Natural killer cell (primary cell): ENCODE measurements at regions not wholly inside any gene's neighbourhood (a gene's known extent, or its start where the extent isn't known, plus 50 kb on each side); places are given as distances from the start of the nearest gene placed in this dataset.

Source experiments
- ATAC-seq, 3 donors: fragments of 150-1000 bp in 2 of 3; fragments of 200-7000 bp in 1 of 3; cut with Tn5 transposase; 1 replicate in 1 of 3; 2 replicates in 2 of 3; pipeline ENCODE4 v1.10.0; 2021; ENCODE audit warnings: mild to moderate bottlenecking in 2 of 3, moderate library complexity in 2 of 3
- DNase-seq, 2 donors: peaks; one replicate each; pipeline versions ENCODE4 v3.0.0 to v3.0.0-alpha.2; 2013 to 2021; ENCODE audit warnings: mixed read lengths in 1 of 2
- H3K27ac ChIP-seq: one replicate; pipeline ENCODE4 v1.5.1; 2013; ENCODE audit warnings: mild to moderate bottlenecking, low read length
- H3K27me3 ChIP-seq: one replicate; pipeline ENCODE4 v1.6.1; 2013; ENCODE audit warnings: low read length; ENCODE audit not compliant: control insufficient read depth, insufficient read depth
- H3K36me3 ChIP-seq: one replicate; pipeline ENCODE4 v1.6.1; 2013; ENCODE audit warnings: low read length; ENCODE audit not compliant: control insufficient read depth, insufficient read depth
- H3K4me1 ChIP-seq: one replicate; pipeline ENCODE4 v1.6.1; 2013; ENCODE audit warnings: low read length; ENCODE audit not compliant: control insufficient read depth, insufficient read depth
- H3K4me3 ChIP-seq: one replicate; pipeline ENCODE4 v1.5.1; 2013; ENCODE audit warnings: low read length
- H3K9me3 ChIP-seq: one replicate; pipeline ENCODE4 v1.6.1; 2013; ENCODE audit warnings: low read length; ENCODE audit not compliant: control insufficient read depth, insufficient read depth
- H3K27ac Mint-ChIP-seq, 2 donors: one replicate each; pipeline ENCODE4 v1.8.0; 2022; ENCODE audit warnings: mild to moderate bottlenecking in 2 of 2, mixed read lengths in 2 of 2, moderate library complexity in 1 of 2
- H3K27me3 Mint-ChIP-seq, 2 donors: one replicate each; pipeline ENCODE4 v1.8.0; 2022; ENCODE audit warnings: low read depth in 2 of 2, mixed read lengths in 2 of 2
- H3K36me3 Mint-ChIP-seq: one replicate; pipeline ENCODE4 v1.8.0; 2022; ENCODE audit warnings: mixed read lengths
- H3K4me1 Mint-ChIP-seq, 2 donors: one replicate each; pipeline ENCODE4 v1.8.0; 2022; ENCODE audit warnings: mixed read lengths in 2 of 2
- H3K4me3 Mint-ChIP-seq: one replicate; pipeline ENCODE4 v1.8.0; 2022; ENCODE audit warnings: mild to moderate bottlenecking, moderate library complexity, mixed read lengths
- H3K9me3 Mint-ChIP-seq, 2 donors: one replicate each; pipeline ENCODE4 v1.8.0; 2022; ENCODE audit warnings: mixed read lengths in 2 of 2
- CTCF ChIP-seq: fragments of 200-600 bp; IDR thresholded peaks from one replicate; pipeline ENCODE4 v1.8.0; 2022; ENCODE audit warnings: antibody characterized with exemption
- WGBS: methylation state at CpG from one replicate; pipeline ENCODE4 v1.1.7; 2013; ENCODE audit warnings: missing lambda C conversion rate; ENCODE audit not compliant: insufficient coverage; 5-methylcytosine and 5-hydroxymethylcytosine counted together
- intact Hi-C: fragments of 100-400 bp; cut with micrococcal nuclease; formaldehyde crosslinking; loops from one replicate; pipeline ENCODE4 v1.14.2; 2022

GRCh38 chr3:139203752-139204151 lies 140.1 kb upstream of the MRPS22 start:
- TF ChIP-seq CTCF: no peak
- H3K9me3 ChIP-seq: no peaks in the 10 kb centered on the region
- H3K36me3 ChIP-seq: no peaks in the 10 kb centered on the region
- no peak overlapping the region for H3K4me3 ChIP-seq
- Mint-ChIP-seq H3K27me3 (peaks cover 0 to 3% of the 10 kb centered on the region in 2 donors), H3K4me1 (no peaks in the 10 kb centered on the region), H3K9me3 (no peaks in the 10 kb centered on the region), H3K36me3 (no peaks in the 10 kb centered on the region), H3K4me3 (no peak overlapping the region), H3K27ac (no peak overlapping the region)
- DNase-seq (no peak), ATAC-seq (no peak)
- H3K4me1 ChIP-seq: no peaks in the 10 kb centered on the region
- no peaks in the 10 kb centered on the region for H3K27me3 ChIP-seq
- intact Hi-C loops: no loop called here
- WGBS: 91% methylated on average over 2 of the region's 2 CpGs
- H3K27ac ChIP-seq: no peak overlapping the region

GRCh38 chr3:139204728-139205127 lies 139.1 kb upstream of the MRPS22 start:
- H3K9me3 ChIP-seq: no peaks in the 10 kb centered on the region
- peaks cover 2% of the 10 kb centered on the region for H3K27me3 ChIP-seq
- H3K4me3 ChIP-seq: no peak overlapping the region
- H3K27ac Mint-ChIP-seq: no peak overlapping the region
- H3K27ac ChIP-seq: no peak overlapping the region
- TF ChIP-seq CTCF: no peak
- no peaks in the 10 kb centered on the region for H3K9me3 Mint-ChIP-seq
- intact Hi-C loops: no loop called here
- ATAC-seq (no peak), DNase-seq (no peak)
- H3K36me3 ChIP-seq: no peaks in the 10 kb centered on the region
- H3K36me3 Mint-ChIP-seq: no peaks in the 10 kb centered on the region
- no peaks in the 10 kb centered on the region for H3K4me1 Mint-ChIP-seq
- no peak overlapping the region for H3K4me3 Mint-ChIP-seq
- WGBS: 92% methylated on average over 1 of the region's 1 CpG
- no peaks in the 10 kb centered on the region for H3K4me1 ChIP-seq
- peaks cover 0 to 3% of the 10 kb centered on the region in 2 donors for H3K27me3 Mint-ChIP-seq

GRCh38 chr3:139213936-139214335 lies 129.9 kb upstream of the MRPS22 start:
- H3K4me1 Mint-ChIP-seq: no peaks in the 10 kb centered on the region
- DNase-seq (no peak), ATAC-seq (no peak)
- H3K27ac Mint-ChIP-seq: no peak overlapping the region
- H3K4me3 Mint-ChIP-seq: no peak overlapping the region
- H3K36me3 Mint-ChIP-seq: no peaks in the 10 kb centered on the region
- H3K27me3 ChIP-seq: peaks cover 1% of the 10 kb centered on the region
- no peaks in the 10 kb centered on the region for H3K36me3 ChIP-seq
- intact Hi-C loops: no loop called here
- no peak for TF ChIP-seq CTCF
- WGBS: 70% methylated on average over 5 of the region's 5 CpGs
- no peaks in the 10 kb centered on the region for H3K4me1 ChIP-seq
- H3K9me3 ChIP-seq: no peaks in the 10 kb centered on the region
- H3K27me3 Mint-ChIP-seq: peaks cover 4 to 12% of the 10 kb centered on the region in 2 donors
- H3K4me3 ChIP-seq: no peak overlapping the region
- H3K27ac ChIP-seq: no peak overlapping the region
- H3K9me3 Mint-ChIP-seq: no peaks in the 10 kb centered on the region

- Mint-ChIP-seq H3K27me3 (peaks cover 4 to 12% of the 10 kb centered on the region in 2 donors), H3K4me1 (no peaks in the 10 kb centered on the region), H3K36me3 (no peaks in the 10 kb centered on the region), H3K4me3 (no peak overlapping the region), H3K9me3 (no peaks in the 10 kb centered on the region), H3K27ac (no peak overlapping the region)
- no peaks in the 10 kb centered on the region for H3K9me3 ChIP-seq
- no peak overlapping the region for H3K27ac ChIP-seq
- no peaks in the 10 kb centered on the region for H3K4me1 ChIP-seq
- no peak overlapping the region for H3K4me3 ChIP-seq
- intact Hi-C loops: no loop called here
- no peaks in the 10 kb centered on the region for H3K36me3 ChIP-seq
- TF ChIP-seq CTCF: no peak
- no peaks in the 10 kb centered on the region for H3K27me3 ChIP-seq
- ATAC-seq (no peak), DNase-seq (no peak)
These were observed 126.9 kb upstream of the MRPS22 start for GRCh38 chr3:139216958-139217357.
